ENCODE measurements at regions not wholly inside any gene's neighbourhood (a gene's known extent, or its start where the extent isn't known, plus 50 kb on each side); places are given as distances from the start of the nearest gene placed in this dataset.
"Not testable (repeated sequence)": the region's sequence is repeated elsewhere in the genome, so short reads cannot be mapped to it uniquely, and the experiment has no call there.

GRCh38 chr3:5767304-5767703 lies 579.8 kb downstream of the EDEM1 start:
- DNase-seq, result no peak

GRCh38 chr3:5768281-5768945 lies 580.9 kb downstream of the EDEM1 start:
- DNase-seq, result no peak

- no peak for DNase-seq
Measured at GRCh38 chr3:5769825-5770224, 582.3 kb downstream of the EDEM1 start.

GRCh38 chr3:5774337-5774736 lies 586.8 kb downstream of the EDEM1 start:
- DNase-seq, result no peak

GRCh38 chr3:5775100-5775499 lies 587.6 kb downstream of the EDEM1 start:
- DNase-seq, result not testable (repeated sequence)

GRCh38 chr3:5784690-5785089 lies 597.2 kb downstream of the EDEM1 start:
- no peak for DNase-seq

- DNase-seq, result no peak
Measured at GRCh38 chr3:5787861-5788488, 600.5 kb downstream of the EDEM1 start.

GRCh38 chr3:5788496-5788895 lies 601.0 kb downstream of the EDEM1 start:
- DNase-seq, result no peak

GRCh38 chr3:5791558-5791957 lies 604.1 kb downstream of the EDEM1 start:
- DNase-seq, result no peak

- DNase-seq, result no peak
Measured at GRCh38 chr3:5796541-5796940, 609.0 kb downstream of the EDEM1 start.

- DNase-seq, result no peak
Measured at GRCh38 chr3:5798809-5799208, 611.3 kb downstream of the EDEM1 start.

- no peak for DNase-seq
Measured at GRCh38 chr3:5799398-5799797, 611.9 kb downstream of the EDEM1 start.

GRCh38 chr3:5800965-5801364 lies 613.5 kb downstream of the EDEM1 start:
- no peak for DNase-seq

- no peak for DNase-seq
Measured at GRCh38 chr3:5806192-5806591, 618.7 kb downstream of the EDEM1 start.

- DNase-seq, result no peak
Measured at GRCh38 chr3:5809586-5810246, 622.2 kb downstream of the EDEM1 start.

- DNase-seq, result no peak
Measured at GRCh38 chr3:5811016-5811415, 623.5 kb downstream of the EDEM1 start.

- no peak for DNase-seq
Measured at GRCh38 chr3:5813521-5813920, 626.0 kb downstream of the EDEM1 start.

- DNase-seq, result no peak
Measured at GRCh38 chr3:5822843-5823242, 635.3 kb downstream of the EDEM1 start.

GRCh38 chr3:5826467-5826866 lies 639.0 kb downstream of the EDEM1 start:
- DNase-seq, result no peak

GRCh38 chr3:5828251-5828650 lies 640.7 kb downstream of the EDEM1 start:
- no peak for DNase-seq

GRCh38 chr3:5840056-5840455 lies 652.5 kb downstream of the EDEM1 start:
- DNase-seq, result no peak

- DNase-seq, result no peak
Measured at GRCh38 chr3:5841599-5841998, 654.1 kb downstream of the EDEM1 start.

GRCh38 chr3:5846261-5846660 lies 658.8 kb downstream of the EDEM1 start:
- DNase-seq, result no peak

GRCh38 chr3:5861151-5861550 lies 673.6 kb downstream of the EDEM1 start:
- no peak for DNase-seq

Measured in activated CD8-positive, alpha-beta memory T cell treated with anti-CD3 and anti-CD28 coated beads, Interleukin-2, amount 50 U/mL, for 48 hours (primary cell).